Adrenal gland (tissue), 5 donors: ENCODE measurements at regions not wholly inside any gene's neighbourhood (a gene's known extent, or its start where the extent isn't known, plus 50 kb on each side); places are given as distances from the start of the nearest gene placed in this dataset.

ENCODE experiments used
- CTCF ChIP-seq, 6 experiments: fragments of 450-650 bp in 4 of 6; fragments of 200-600 bp in 2 of 6; sonication (generic) in 1 of 6; IDR thresholded peaks; 1 replicate in 5 of 6; 2 replicates in 1 of 6; pipeline versions ENCODE4 v1.5.1 to v1.8.0; 2016 to 2021; ENCODE audit warnings: antibody characterized with exemption in 6 of 6, mild to moderate bottlenecking in 2 of 6, moderate library complexity in 1 of 6
- POLR2A ChIP-seq, 2 donors: fragments of 450-650 bp; IDR thresholded peaks; one replicate each; pipeline ENCODE4 v1.6.1; 2017; ENCODE audit warnings: antibody characterized with exemption in 2 of 2, mild to moderate bottlenecking in 2 of 2, moderate library complexity in 1 of 2
- donor health status: DM: no; HTN: no; CAD: no.

DNA sequence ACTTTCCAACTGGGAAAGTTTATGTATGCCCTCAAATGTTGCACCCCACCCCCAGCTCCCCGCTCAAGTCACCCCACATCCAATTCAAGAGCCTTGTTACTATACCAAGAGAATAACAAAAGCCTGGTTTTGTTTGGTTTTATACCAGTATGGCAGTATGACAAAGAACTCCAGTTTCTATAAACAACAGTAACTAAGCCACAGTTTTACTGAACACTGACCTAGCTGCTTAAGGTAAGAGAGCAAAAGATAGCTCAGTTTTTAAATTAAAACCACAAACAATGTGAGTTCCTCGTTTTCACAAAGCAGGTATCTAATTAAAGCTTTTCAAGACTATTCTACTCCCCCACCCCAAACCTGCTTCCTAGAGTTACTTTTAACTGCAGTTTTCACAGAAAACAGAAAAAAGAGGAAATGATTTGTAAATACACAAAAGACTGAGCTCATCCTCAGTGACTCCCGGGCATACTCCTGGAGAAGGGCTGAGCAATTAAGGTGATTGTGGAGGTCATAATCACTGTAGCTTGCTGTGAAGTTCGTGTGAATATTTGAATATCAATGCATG is 59.3 kb upstream of the LHX8 start:
- TF ChIP-seq CTCF (IDR thresholded peaks at IDR 0.05): no peak
- no peak for TF ChIP-seq POLR2A (IDR thresholded peaks at IDR 0.05)
